GM12874 (cell line): ENCODE measurements at regions not wholly inside any gene's neighbourhood (a gene's known extent, or its start where the extent isn't known, plus 50 kb on each side); places are given as distances from the start of the nearest gene placed in this dataset.

Experiments
- TF ChIP-seq, protein P1 (sequence below): IDR thresholded peaks from 2 replicates; pipeline ENCODE4 v1.5.1; 2011; ENCODE audit warnings: low read depth, mild to moderate bottlenecking, control low read depth, low read length, moderate library complexity; ENCODE audit not compliant: insufficient read depth

GRCh38 chr4:111108153-111108552, 485.3 kb upstream of the PITX2 start:
- TF ChIP-seq, protein P1, sequence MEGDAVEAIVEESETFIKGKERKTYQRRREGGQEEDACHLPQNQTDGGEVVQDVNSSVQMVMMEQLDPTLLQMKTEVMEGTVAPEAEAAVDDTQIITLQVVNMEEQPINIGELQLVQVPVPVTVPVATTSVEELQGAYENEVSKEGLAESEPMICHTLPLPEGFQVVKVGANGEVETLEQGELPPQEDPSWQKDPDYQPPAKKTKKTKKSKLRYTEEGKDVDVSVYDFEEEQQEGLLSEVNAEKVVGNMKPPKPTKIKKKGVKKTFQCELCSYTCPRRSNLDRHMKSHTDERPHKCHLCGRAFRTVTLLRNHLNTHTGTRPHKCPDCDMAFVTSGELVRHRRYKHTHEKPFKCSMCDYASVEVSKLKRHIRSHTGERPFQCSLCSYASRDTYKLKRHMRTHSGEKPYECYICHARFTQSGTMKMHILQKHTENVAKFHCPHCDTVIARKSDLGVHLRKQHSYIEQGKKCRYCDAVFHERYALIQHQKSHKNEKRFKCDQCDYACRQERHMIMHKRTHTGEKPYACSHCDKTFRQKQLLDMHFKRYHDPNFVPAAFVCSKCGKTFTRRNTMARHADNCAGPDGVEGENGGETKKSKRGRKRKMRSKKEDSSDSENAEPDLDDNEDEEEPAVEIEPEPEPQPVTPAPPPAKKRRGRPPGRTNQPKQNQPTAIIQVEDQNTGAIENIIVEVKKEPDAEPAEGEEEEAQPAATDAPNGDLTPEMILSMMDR = no peak

DNA sequence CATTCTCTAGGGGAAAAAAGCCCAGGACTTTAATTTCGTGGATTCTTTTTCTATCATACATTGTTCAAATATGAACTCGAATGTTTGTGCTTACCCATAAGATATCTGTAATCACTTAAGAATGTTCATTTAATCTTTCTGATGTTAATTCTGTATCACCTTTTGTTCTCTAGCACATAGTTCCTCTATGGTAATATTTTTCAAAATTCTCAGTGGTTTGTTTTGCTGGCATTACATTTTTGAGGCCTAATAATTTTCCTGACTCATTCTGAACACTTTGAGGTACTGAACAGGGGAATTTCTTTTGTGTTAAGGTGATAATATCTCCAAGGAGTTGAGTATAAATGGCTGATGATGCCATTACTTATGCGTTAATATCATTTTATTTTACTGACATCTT, 490.7 kb upstream of the PITX2 start:
- TF ChIP-seq, protein P1 = no peak

- TF ChIP-seq, protein P1 = no peak
Measured at GRCh38 chr4:111115881-111116280, 493.0 kb upstream of the PITX2 start.

GRCh38 chr4:111120191-111120590, 497.3 kb upstream of the PITX2 start:
- TF ChIP-seq, protein P1 = no peak

DNA sequence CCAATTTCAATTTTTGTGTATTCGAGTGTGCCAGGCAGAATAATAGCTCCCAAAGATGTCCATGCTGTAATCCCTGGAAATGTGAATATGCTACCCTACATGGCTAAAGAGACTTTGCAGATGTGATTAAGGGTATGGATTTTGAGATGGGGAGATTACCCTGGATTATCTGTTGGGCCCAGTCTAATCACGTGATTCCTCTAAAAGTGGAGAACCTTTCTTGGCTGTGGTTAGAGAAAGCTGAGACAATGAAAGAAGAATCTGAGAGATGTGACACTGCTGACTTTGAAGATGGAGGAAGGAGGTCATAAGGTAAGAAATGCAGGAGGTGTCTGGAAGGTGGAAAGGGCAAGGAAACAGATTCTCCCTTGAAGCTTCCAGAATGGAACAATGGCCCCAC, 503.5 kb upstream of the PITX2 start:
- TF ChIP-seq, protein P1 = no peak

- TF ChIP-seq, protein P1 = no peak
Measured at GRCh38 chr4:111127841-111128240, 505.0 kb upstream of the PITX2 start.

- TF ChIP-seq, protein P1 = no peak
Measured at GRCh38 chr4:111128327-111128726, 505.4 kb upstream of the PITX2 start.

DNA sequence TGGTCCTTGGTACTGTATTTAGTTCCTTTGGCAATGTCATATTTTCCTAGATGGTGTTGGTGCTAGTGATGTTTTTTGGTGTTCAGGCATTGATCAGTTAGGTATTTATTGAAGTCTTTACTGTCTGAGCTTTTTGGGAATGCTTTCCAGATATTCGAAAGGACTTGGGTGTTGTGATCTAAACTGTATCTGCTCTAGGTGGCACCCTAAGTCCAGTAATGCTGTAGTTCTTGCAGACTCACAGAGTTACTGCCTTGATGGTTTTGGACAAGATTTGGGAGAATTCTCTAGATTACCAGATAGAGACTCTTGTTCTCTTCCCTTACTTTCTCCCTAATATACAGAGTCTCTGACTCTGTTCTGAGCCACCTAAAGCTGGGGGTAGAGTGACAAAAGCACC, 513.6 kb upstream of the PITX2 start:
- TF ChIP-seq, protein P1 = no peak
